GM21390 (cell line): ENCODE measurements at regions not wholly inside any gene's neighbourhood (a gene's known extent, or its start where the extent isn't known, plus 50 kb on each side); places are given as distances from the start of the nearest gene placed in this dataset.
"Not testable (repeated sequence)": the region's sequence is repeated elsewhere in the genome, so short reads cannot be mapped to it uniquely, and the experiment has no call there.

Experiments used
- ATAC-seq: cut with Tn5 transposase; IDR thresholded peaks from one replicate; pipeline ENCODE4 v1.9.1; 2021; ENCODE audit not compliant: unreplicated experiment

- no peak for ATAC-seq
These were observed 1180.2 kb downstream of the RAPGEF2 start for GRCh38 chr4:160283081-160283480.

- ATAC-seq, result no peak
These were observed 1181.6 kb downstream of the RAPGEF2 start for GRCh38 chr4:160284516-160284915.

GRCh38 chr4:160286051-160286450 is 1183.2 kb downstream of the RAPGEF2 start:
- ATAC-seq, result no peak

- ATAC-seq, result no peak
These were observed 1193.6 kb downstream of the RAPGEF2 start for GRCh38 chr4:160296476-160296875.

- no peak for ATAC-seq
These were observed 1196.3 kb downstream of the RAPGEF2 start for GRCh38 chr4:160299177-160299576.

- ATAC-seq, result no peak
These were observed 1196.7 kb downstream of the RAPGEF2 start for GRCh38 chr4:160299608-160300007.

GRCh38 chr4:160316036-160316435 is 1213.2 kb downstream of the RAPGEF2 start:
- ATAC-seq, result no peak

- no peak for ATAC-seq
These were observed 1215.8 kb downstream of the RAPGEF2 start for GRCh38 chr4:160318567-160319220.

GRCh38 chr4:160319221-160319867 is 1216.5 kb downstream of the RAPGEF2 start:
- no peak for ATAC-seq

- ATAC-seq, result no peak
These were observed 1217.0 kb downstream of the RAPGEF2 start for GRCh38 chr4:160319868-160320260.

- ATAC-seq, result no peak
These were observed 1223.2 kb downstream of the RAPGEF2 start for GRCh38 chr4:160326110-160326509.

GRCh38 chr4:160347197-160347596 is 1244.3 kb downstream of the RAPGEF2 start:
- no peak for ATAC-seq

GRCh38 chr4:160350944-160351343 is 1248.1 kb downstream of the RAPGEF2 start:
- no peak for ATAC-seq

GRCh38 chr4:160352637-160353036 is 1249.8 kb downstream of the RAPGEF2 start:
- ATAC-seq, result no peak

- ATAC-seq, result no peak
These were observed 1250.7 kb downstream of the RAPGEF2 start for GRCh38 chr4:160353548-160353947.

- ATAC-seq, result no peak
These were observed 1259.6 kb downstream of the RAPGEF2 start for GRCh38 chr4:160362478-160362877.

- no peak for ATAC-seq
These were observed 1261.3 kb downstream of the RAPGEF2 start for GRCh38 chr4:160364217-160364616.

GRCh38 chr4:160364665-160365064 is 1261.8 kb downstream of the RAPGEF2 start:
- not testable (repeated sequence) for ATAC-seq

- not testable (repeated sequence) for ATAC-seq
These were observed 1262.5 kb downstream of the RAPGEF2 start for GRCh38 chr4:160365383-160365782.

- no peak for ATAC-seq
These were observed 1267.2 kb downstream of the RAPGEF2 start for GRCh38 chr4:160370046-160370445.

- ATAC-seq, result no peak
These were observed 1268.6 kb downstream of the RAPGEF2 start for GRCh38 chr4:160371446-160371845.

GRCh38 chr4:160372390-160372789 is 1269.5 kb downstream of the RAPGEF2 start:
- no peak for ATAC-seq

- no peak for ATAC-seq
These were observed 1271.0 kb downstream of the RAPGEF2 start for GRCh38 chr4:160373911-160374310.
